ENCODE measurements at regions not wholly inside any gene's neighbourhood (a gene's known extent, or its start where the extent isn't known, plus 50 kb on each side); places are given as distances from the start of the nearest gene placed in this dataset.

- TF ChIP-seq GATA2 (IDR thresholded peaks at IDR 0.05; ENCODE audit: insufficient read depth, insufficient read length, low read depth, low read length) (no peak), MYC (IDR thresholded peaks at IDR 0.05; ENCODE audit: low read depth, low read length) (no peak), FOS (IDR thresholded peaks at IDR 0.05; ENCODE audit: borderline replicate concordance, insufficient read depth, low read length) (no peak)
- Histone ChIP-seq H3K4me1 (ENCODE audit: control insufficient read depth, extremely low read depth, insufficient read depth, low read length) (no peaks in the 10 kb centered on the region), H3K27ac (ENCODE audit: insufficient read depth, low read depth, low read length) (no peak overlapping the region), H3K9me3 (replicated peaks; ENCODE audit: control insufficient read depth, insufficient read depth, low read length) (no peaks in the 10 kb centered on the region), H3K4me3 (replicated peaks in 1 of 3; ENCODE audit: insufficient read depth in 1 of 3, low read depth in 1 of 3, low read length in 3 of 3) (no peak overlapping the region), H3K79me2 (ENCODE audit: control insufficient read depth, insufficient read depth, low read length) (no peaks in the 10 kb centered on the region), H4K20me1 (replicated peaks; ENCODE audit: control insufficient read depth, extremely low read depth, insufficient read depth, low read length) (no peaks in the 10 kb centered on the region), H3K9ac (replicated peaks; ENCODE audit: extremely low read depth, insufficient read depth, low read length) (no peak overlapping the region), H3K36me3 (ENCODE audit: control insufficient read depth in 2 of 2, extremely low read depth in 1 of 2, insufficient read depth in 2 of 2, low read length in 2 of 2) (no peaks in the 10 kb centered on the region), H3K9me1 (replicated peaks; ENCODE audit: control insufficient read depth, extremely low read depth, insufficient read depth, low read length) (no peaks in the 10 kb centered on the region), H2AFZ (ENCODE audit: low read depth, low read length) (no peak overlapping the region), H3K4me2 (ENCODE audit: insufficient read depth, low read length) (no peak overlapping the region), H3K27me3 (ENCODE audit: control insufficient read depth in 2 of 2, insufficient read depth in 2 of 2, low read length in 2 of 2) (no peaks in the 10 kb centered on the region)
- dilution Hi-C loops (cut with MboI; ENCODE audit: extremely low pct_ligation_motif_present, low sequenced_read_pairs) (no loop called here), intact Hi-C loops (cut with micrococcal nuclease) (no loop called here)
- BruUV-seq (replicated peaks), result no TSS peak
- CTCF ChIA-PET, result no interaction called here
- POLR2A ChIA-PET, result no interaction called here
- DNase-seq (ENCODE audit: low read depth, low spot score) (no peak), FAIRE-seq (no peak)
These were observed 160.4 kb upstream of the CDH12 start for GRCh38 chr5:23013395-23013998.

- H3K27me3 ChIP-seq (ENCODE audit: control insufficient read depth in 2 of 2, insufficient read depth in 2 of 2, low read length in 2 of 2), result no peaks in the 10 kb centered on the region
- H3K9ac ChIP-seq (replicated peaks; ENCODE audit: extremely low read depth, insufficient read depth, low read length), result no peak overlapping the region
- no peaks in the 10 kb centered on the region for H4K20me1 ChIP-seq (replicated peaks; ENCODE audit: control insufficient read depth, extremely low read depth, insufficient read depth, low read length)
- H3K79me2 ChIP-seq (ENCODE audit: control insufficient read depth, insufficient read depth, low read length), result no peaks in the 10 kb centered on the region
- H3K27ac ChIP-seq (ENCODE audit: insufficient read depth, low read depth, low read length), result no peak overlapping the region
- intact Hi-C loops (cut with micrococcal nuclease) (no loop called here), dilution Hi-C loops (cut with MboI; ENCODE audit: extremely low pct_ligation_motif_present, low sequenced_read_pairs) (no loop called here)
- H3K4me3 ChIP-seq (replicated peaks in 1 of 3; ENCODE audit: insufficient read depth in 1 of 3, low read depth in 1 of 3, low read length in 3 of 3), result no peak overlapping the region
- no peaks in the 10 kb centered on the region for H3K36me3 ChIP-seq (ENCODE audit: control insufficient read depth in 2 of 2, extremely low read depth in 1 of 2, insufficient read depth in 2 of 2, low read length in 2 of 2)
- no peak for DNase-seq (ENCODE audit: low read depth, low spot score)
- FAIRE-seq, result no peak
- no peak for TF ChIP-seq CTCF (IDR thresholded peaks at IDR 0.05; ENCODE audit: extremely low read depth in 1 of 2, insufficient read depth in 1 of 2, low read depth in 1 of 2, low read length in 2 of 2)
- no TSS peak for BruUV-seq (replicated peaks)
- no peaks in the 10 kb centered on the region for H3K9me1 ChIP-seq (replicated peaks; ENCODE audit: control insufficient read depth, extremely low read depth, insufficient read depth, low read length)
- ChIA-PET POLR2A (no interaction called here), CTCF (no interaction called here)
- H3K4me2 ChIP-seq (ENCODE audit: insufficient read depth, low read length), result no peak overlapping the region
- H2AFZ ChIP-seq (ENCODE audit: low read depth, low read length), result no peak overlapping the region
- no peaks in the 10 kb centered on the region for H3K4me1 ChIP-seq (ENCODE audit: control insufficient read depth, extremely low read depth, insufficient read depth, low read length)
- H3K9me3 ChIP-seq (replicated peaks; ENCODE audit: control insufficient read depth, insufficient read depth, low read length), result no peaks in the 10 kb centered on the region
These were observed 159.7 kb upstream of the CDH12 start for GRCh38 chr5:23012842-23013241.
